IPS-NIHi7 (cell line): ENCODE measurements at regions not wholly inside any gene's neighbourhood (a gene's known extent, or its start where the extent isn't known, plus 50 kb on each side); places are given as distances from the start of the nearest gene placed in this dataset.
"Not testable (repeated sequence)": the region's sequence is repeated elsewhere in the genome, so short reads cannot be mapped to it uniquely, and the experiment has no call there.

Experiments
- DNase-seq: peaks from one replicate; pipeline ENCODE4 v3.0.0; 2012; ENCODE audit warnings: mixed read lengths; ENCODE audit errors: extremely low spot score

GRCh38 chr1:30011970-30012369, 711.4 kb downstream of the MATN1 start:
- DNase-seq, result no peak

GRCh38 chr1:30010506-30011106, 712.8 kb downstream of the MATN1 start:
- DNase-seq, result no peak

DNA sequence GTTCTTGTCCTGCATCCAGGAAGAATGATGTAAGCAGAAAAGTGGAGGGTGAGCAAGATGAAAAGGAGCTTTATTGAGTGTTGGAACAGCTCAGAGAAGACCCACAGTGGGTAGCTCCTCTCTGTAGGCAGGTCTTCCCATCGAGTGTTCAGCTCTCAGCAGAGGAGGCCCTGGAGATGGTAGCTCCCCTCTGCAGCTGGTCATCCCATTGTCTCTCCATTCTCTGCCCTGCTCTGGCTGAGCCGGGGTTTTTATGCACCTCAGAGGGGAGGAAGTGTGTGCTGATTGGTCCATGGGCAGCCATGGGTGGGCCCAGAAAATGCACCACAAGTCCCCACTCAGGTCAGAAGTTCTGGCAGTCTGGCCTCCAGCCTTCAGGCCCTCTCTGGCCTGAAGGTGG, 713.7 kb downstream of the MATN1 start:
- DNase-seq, result no peak

GRCh38 chr1:30008998-30009657, 714.3 kb downstream of the MATN1 start:
- peak; percentile 14 for DNase-seq

GRCh38 chr1:30008372-30008997, 714.9 kb downstream of the MATN1 start:
- DNase-seq, result no peak

- peak; percentile 41 for DNase-seq
Measured at GRCh38 chr1:30005972-30006619, 717.3 kb downstream of the MATN1 start.

- no peak for DNase-seq
Measured at GRCh38 chr1:30001732-30002039, 721.7 kb downstream of the MATN1 start.

GRCh38 chr1:30001011-30001731, 722.2 kb downstream of the MATN1 start:
- DNase-seq, result no peak

- DNase-seq, result no peak
Measured at GRCh38 chr1:30000266-30000665, 723.1 kb downstream of the MATN1 start.

- DNase-seq, result no peak
Measured at GRCh38 chr1:29999595-29999994, 723.8 kb downstream of the MATN1 start.

DNA sequence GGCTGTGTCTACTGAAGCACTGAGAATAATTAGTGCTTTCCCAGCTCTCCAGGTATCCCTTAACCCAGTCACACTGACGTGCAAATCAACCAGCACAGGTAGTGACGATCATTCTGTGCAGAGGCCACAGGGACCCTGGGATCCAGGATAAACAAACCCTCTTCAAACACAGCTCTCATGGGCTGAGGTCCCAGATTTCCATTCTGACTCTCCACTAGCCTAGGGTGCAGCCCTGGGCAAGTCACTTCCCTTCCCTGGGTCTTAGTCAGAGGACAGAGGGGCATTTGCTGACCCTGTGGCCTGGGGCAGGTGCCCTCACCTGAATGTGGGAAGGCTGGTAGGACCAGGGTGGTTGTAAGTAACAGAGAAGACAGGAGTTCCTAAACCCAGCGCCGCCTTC, 724.7 kb downstream of the MATN1 start:
- no peak for DNase-seq

DNA sequence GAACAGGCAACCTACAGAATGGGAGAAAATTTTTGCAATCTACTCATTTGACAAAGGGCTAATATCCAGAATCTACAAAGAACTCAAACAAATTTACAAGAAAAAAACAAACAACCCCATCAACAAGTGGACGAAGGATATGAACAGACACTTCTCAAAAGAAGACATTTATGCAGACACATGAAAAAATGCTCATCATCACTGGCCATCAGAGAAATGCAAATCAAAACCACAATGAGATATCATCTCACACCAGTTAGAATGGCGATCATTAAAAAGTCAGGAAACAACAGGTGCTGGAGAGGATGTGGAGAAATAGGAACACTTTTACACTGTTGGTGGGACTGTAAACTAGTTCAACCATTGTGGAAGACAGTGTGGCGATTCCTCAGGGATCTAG, 725.6 kb downstream of the MATN1 start:
- not testable (repeated sequence) for DNase-seq

- DNase-seq, result no peak
Measured at GRCh38 chr1:29993950-29994349, 729.4 kb downstream of the MATN1 start.

DNA sequence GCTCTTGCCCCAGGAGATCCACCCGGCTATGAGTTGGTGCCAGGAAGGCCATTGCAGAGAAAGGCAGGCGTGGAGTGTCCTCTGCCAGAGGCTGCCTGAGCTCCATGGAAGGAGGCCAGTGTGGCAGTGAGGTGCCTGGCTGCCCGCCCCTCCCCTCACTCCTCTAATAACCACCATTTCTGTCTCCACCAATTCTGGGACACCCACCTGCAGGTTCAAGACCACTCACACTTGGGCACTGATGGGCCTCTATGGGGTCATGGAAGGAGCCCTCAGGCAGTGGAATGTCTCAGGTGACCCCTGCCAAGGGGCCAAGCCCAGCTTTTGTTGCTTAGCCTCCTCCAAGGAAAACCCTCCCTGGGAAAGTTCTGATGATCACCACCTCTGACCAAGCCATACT, 731.6 kb downstream of the MATN1 start:
- no peak for DNase-seq

DNA sequence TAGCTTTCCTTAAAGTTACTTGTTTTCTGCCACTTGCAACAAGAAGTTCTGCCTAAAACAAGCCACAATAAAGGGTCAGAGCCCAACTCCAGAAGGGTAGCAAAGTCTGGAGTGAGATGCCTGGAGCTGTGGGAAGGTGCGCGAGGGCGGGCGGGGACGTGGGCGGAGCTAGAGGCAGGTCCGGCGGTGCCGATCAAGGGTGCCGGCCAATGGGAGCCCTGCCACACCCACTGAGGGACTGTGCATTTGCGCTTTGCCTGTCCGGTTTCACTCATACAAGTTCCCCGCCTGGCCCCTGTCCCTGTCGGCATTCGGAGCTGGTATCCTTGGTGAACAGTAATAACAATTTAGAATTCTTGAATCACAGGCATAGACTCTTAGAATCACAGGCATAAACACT, 732.4 kb downstream of the MATN1 start:
- peak; percentile 86 for DNase-seq

DNA sequence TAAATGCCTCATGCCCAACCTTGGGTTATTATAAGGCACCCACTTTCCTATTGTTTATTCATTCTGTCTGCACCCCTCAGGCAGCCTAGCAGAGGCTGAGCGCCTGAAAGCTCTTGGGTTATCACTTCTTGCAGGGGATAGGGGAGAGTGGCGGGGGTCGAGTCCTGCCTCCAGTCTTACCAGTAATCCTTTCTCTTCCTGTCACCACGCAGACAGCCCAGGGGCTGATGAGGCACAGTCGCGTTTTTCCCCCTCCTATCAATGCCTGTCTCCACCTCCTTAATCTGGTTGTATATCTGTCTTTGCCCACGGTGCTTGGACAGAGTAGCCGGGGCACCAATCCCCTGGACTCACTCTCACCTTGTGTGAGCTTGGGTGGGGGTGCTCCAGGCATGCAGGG, 733.1 kb downstream of the MATN1 start:
- DNase-seq, result peak; percentile 9

DNA sequence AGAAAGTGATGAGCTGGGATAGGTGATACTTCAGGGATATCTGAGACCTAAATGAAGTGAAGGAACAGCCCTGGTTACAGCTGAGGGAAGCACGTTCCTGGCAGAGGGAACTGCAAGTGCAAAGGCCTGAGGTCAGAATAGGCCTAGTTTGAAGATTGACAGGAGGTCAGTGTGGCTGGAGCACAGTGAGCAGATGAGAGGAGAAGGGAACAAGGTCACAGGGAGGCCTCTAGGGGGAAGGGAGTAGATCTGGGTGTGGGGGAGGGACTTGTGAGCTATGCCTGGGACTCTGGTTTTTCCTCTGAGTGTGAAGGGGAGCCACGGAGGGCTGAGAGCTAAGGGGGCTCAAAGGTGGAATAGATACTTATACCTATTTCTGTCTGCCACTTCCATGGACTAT, 736.4 kb downstream of the MATN1 start:
- DNase-seq, result peak; percentile 47

- DNase-seq, result no peak
Measured at GRCh38 chr1:29985606-29985945, 737.8 kb downstream of the MATN1 start.

GRCh38 chr1:29984862-29985605, 738.4 kb downstream of the MATN1 start:
- DNase-seq, result no peak

- no peak for DNase-seq
Measured at GRCh38 chr1:29984166-29984861, 739.1 kb downstream of the MATN1 start.

DNA sequence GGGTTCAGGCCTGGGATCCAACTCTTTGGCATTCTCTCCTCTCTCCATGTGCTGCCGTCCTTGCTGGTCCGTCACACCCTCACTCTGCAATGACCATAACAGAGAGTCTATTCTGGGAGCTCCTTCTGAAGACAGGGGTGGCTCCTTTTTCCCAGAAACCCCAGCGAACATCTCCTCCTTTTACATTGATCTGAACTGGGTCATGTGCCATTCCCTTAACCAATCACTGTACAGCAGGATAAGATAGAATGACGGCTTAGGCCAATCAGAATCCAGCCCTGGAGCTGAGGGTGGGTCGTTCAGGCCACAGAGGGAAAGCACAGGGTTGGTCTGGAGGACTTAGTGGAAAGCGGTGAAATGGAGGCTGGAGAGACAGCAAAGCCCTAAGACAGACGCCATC, 740.1 kb downstream of the MATN1 start:
- no peak for DNase-seq
